ENCODE measurements at regions not wholly inside any gene's neighbourhood (a gene's known extent, or its start where the extent isn't known, plus 50 kb on each side); places are given as distances from the start of the nearest gene placed in this dataset.

DNA sequence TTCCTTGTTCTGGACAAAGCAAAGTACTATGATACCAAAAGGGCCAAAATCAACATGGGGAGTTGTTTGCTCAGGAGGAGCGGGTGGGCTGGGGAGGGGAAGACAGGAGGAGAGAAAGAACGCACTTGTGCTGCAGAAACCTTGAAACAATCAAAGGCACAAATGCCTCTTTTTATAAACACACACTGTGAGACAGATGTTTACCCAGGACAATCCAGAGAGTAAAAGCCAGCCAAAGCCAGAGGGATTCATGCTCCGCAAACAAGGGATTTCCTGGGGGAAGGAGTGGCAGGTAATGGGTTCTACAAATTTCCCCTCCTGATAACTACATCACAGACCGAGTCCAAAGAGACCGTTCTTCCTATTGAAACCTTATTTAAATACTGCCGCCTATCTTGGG, 323.5 kb upstream of the SKOR2 start:
- TF ChIP-seq, protein P1, sequence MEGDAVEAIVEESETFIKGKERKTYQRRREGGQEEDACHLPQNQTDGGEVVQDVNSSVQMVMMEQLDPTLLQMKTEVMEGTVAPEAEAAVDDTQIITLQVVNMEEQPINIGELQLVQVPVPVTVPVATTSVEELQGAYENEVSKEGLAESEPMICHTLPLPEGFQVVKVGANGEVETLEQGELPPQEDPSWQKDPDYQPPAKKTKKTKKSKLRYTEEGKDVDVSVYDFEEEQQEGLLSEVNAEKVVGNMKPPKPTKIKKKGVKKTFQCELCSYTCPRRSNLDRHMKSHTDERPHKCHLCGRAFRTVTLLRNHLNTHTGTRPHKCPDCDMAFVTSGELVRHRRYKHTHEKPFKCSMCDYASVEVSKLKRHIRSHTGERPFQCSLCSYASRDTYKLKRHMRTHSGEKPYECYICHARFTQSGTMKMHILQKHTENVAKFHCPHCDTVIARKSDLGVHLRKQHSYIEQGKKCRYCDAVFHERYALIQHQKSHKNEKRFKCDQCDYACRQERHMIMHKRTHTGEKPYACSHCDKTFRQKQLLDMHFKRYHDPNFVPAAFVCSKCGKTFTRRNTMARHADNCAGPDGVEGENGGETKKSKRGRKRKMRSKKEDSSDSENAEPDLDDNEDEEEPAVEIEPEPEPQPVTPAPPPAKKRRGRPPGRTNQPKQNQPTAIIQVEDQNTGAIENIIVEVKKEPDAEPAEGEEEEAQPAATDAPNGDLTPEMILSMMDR (conservative IDR thresholded peaks at IDR 0.05) = no peak
- TF ChIP-seq ZFX (IDR thresholded peaks at IDR 0.05) = no peak
